IMR-90 (cell line): ENCODE measurements at regions not wholly inside any gene's neighbourhood (a gene's known extent, or its start where the extent isn't known, plus 50 kb on each side); places are given as distances from the start of the nearest gene placed in this dataset.

Experiments used
- ATAC-seq: fragments of 200-7000 bp; cut with Tn5 transposase; 2 replicates; pipeline ENCODE4 v1.9.1; 2020; ENCODE audit warnings: low read depth, mild to moderate bottlenecking, moderate library complexity
- BruUV-seq: library from RNA; stranded (reverse); fragments of 400-500 nt; replicated peaks from 2 replicates; lab custom pipeline; 2021; lab: Mats Ljungman, UMichigan
- CTCF ChIA-PET: fragments of 300-600 bp; formaldehyde crosslinking; extraction: SDS; loops from one replicate; lab custom pipeline; 2021; ENCODE audit warnings: antibody characterized with exemption; lab: Yijun Ruan, JAX
- POLR2A ChIA-PET: fragments of 300-600 bp; sonication (Branson Sonifier 250); formaldehyde crosslinking; loops from one replicate; lab custom pipeline; 2022; ENCODE audit warnings: antibody characterized with exemption; ENCODE audit not compliant: unreplicated experiment; lab: Charles Lee
- DNase-seq: peaks from one replicate; pipeline ENCODE4 v3.0.0; 2013
- H2AFZ ChIP-seq: replicated peaks from 2 replicates; pipeline ENCODE3; 2013; ENCODE audit warnings: low read length, mild to moderate bottlenecking; ENCODE audit not compliant: poor library complexity
- H2AK5ac ChIP-seq: 2 replicates; pipeline ENCODE4 v1.6.1; 2013; ENCODE audit warnings: low read depth, low read length, inconsistent platforms
- H2AK9ac ChIP-seq: replicated peaks from 2 replicates; pipeline ENCODE3; 2013; ENCODE audit warnings: mild to moderate bottlenecking, low read depth, low read length, moderate library complexity; ENCODE audit not compliant: poor library complexity
- H2BK120ac ChIP-seq: 2 replicates; pipeline ENCODE4 v1.6.1; 2013; ENCODE audit warnings: low read depth, low read length, inconsistent platforms
- H2BK15ac ChIP-seq: 3 replicates; pipeline ENCODE4 v1.6.1; 2013; ENCODE audit warnings: low read depth, low read length, inconsistent platforms
- H2BK20ac ChIP-seq: 2 replicates; pipeline ENCODE4 v1.6.1; 2013; ENCODE audit warnings: low read depth, mild to moderate bottlenecking, inconsistent platforms, low read length, moderate library complexity
- H2BK5ac ChIP-seq: 2 replicates; pipeline ENCODE4 v1.6.1; 2013; ENCODE audit warnings: mild to moderate bottlenecking, low read depth, low read length, inconsistent platforms; ENCODE audit not compliant: poor library complexity, severe bottlenecking
- H3K14ac ChIP-seq: replicated peaks from 2 replicates; pipeline ENCODE4 v1.6.1; 2013; ENCODE audit warnings: low read depth, low read length, inconsistent platforms
- H3K18ac ChIP-seq: 2 replicates; pipeline ENCODE4 v1.6.1; 2013; ENCODE audit warnings: low read depth, low read length, control low read depth
- H3K23ac ChIP-seq: 2 replicates; pipeline ENCODE4 v1.6.1; 2013; ENCODE audit warnings: low read depth, low read length, inconsistent platforms
- H3K27ac ChIP-seq: 2 replicates; pipeline ENCODE4 v1.5.1; 2013; ENCODE audit warnings: mild to moderate bottlenecking, control low read depth, low read length; ENCODE audit not compliant: insufficient read depth
- H3K27me3 ChIP-seq: 2 replicates; pipeline ENCODE4 v1.6.1; 2013; ENCODE audit warnings: low read length; ENCODE audit not compliant: control insufficient read depth, insufficient read depth
- H3K36me3 ChIP-seq: 2 replicates; pipeline ENCODE4 v1.6.1; 2013; ENCODE audit warnings: low read length, mixed read lengths; ENCODE audit not compliant: control insufficient read depth, insufficient read depth
- H3K4ac ChIP-seq: 2 replicates; pipeline ENCODE4 v1.6.1; 2013; ENCODE audit warnings: low read depth, low read length, inconsistent platforms
- H3K4me1 ChIP-seq: 2 replicates; pipeline ENCODE4 v1.6.1; 2013; ENCODE audit warnings: low read length, mixed read lengths; ENCODE audit not compliant: control insufficient read depth, insufficient read depth
- H3K4me2 ChIP-seq: 2 replicates; pipeline ENCODE4 v1.6.1; 2013; ENCODE audit warnings: low read depth, mild to moderate bottlenecking, control low read depth, low read length, moderate library complexity
- H3K4me3 ChIP-seq: 2 replicates; pipeline ENCODE4 v1.5.1; 2013; ENCODE audit warnings: low read depth, mild to moderate bottlenecking, control low read depth, low read length, moderate library complexity; ENCODE audit not compliant: insufficient read depth
- H3K56ac ChIP-seq: 2 replicates; pipeline ENCODE4 v1.6.1; 2013; ENCODE audit warnings: low read length, inconsistent platforms; ENCODE audit not compliant: insufficient read depth; ENCODE audit errors: extremely low read depth
- H3K79me1 ChIP-seq, 2 experiments: 2 replicates each; pipeline ENCODE4 v1.6.1; 2013; ENCODE audit warnings: low read length in 2 of 2, inconsistent platforms in 1 of 2, low read depth in 1 of 2
- H3K9ac ChIP-seq: 2 replicates; pipeline ENCODE4 v1.6.1; 2013; ENCODE audit warnings: low read depth, low read length, control low read depth
- H3K9me1 ChIP-seq: 2 replicates; pipeline ENCODE4 v1.6.1; 2013; ENCODE audit warnings: low read length, inconsistent platforms; ENCODE audit not compliant: insufficient read depth
- H3K9me3 ChIP-seq: 2 replicates; pipeline ENCODE4 v1.6.1; 2013; ENCODE audit warnings: low read length; ENCODE audit not compliant: control insufficient read depth, insufficient read depth
- H4K20me1 ChIP-seq: 2 replicates; pipeline ENCODE4 v1.6.1; 2013; ENCODE audit warnings: low read length, inconsistent platforms; ENCODE audit not compliant: insufficient read depth
- H4K5ac ChIP-seq: 2 replicates; pipeline ENCODE4 v1.6.1; 2013; ENCODE audit warnings: mild to moderate bottlenecking, low read depth, low read length, control low read depth
- H4K8ac ChIP-seq, 2 experiments: 2 replicates each; pipeline ENCODE4 v1.6.1; 2013; ENCODE audit warnings: low read depth in 2 of 2, low read length in 2 of 2, control low read depth in 1 of 2, inconsistent platforms in 1 of 2
- H4K91ac ChIP-seq: 2 replicates; pipeline ENCODE4 v1.6.1; 2013; ENCODE audit warnings: low read depth, low read length, inconsistent platforms; ENCODE audit not compliant: insufficient read depth
- CEBPB ChIP-seq: IDR thresholded peaks from 2 replicates; pipeline ENCODE4 v1.6.1; 2012; ENCODE audit warnings: low read depth, low read length, improper control_type of control experiment
- FOS ChIP-seq: fragments of 150-350 bp; IDR thresholded peaks from 2 replicates; pipeline ENCODE4 v1.6.1; 2016; ENCODE audit warnings: low read depth, low read length
- WGBS, 2 experiments: methylation state at CpG; one replicate each; pipeline versions ENCODE4 v1.1.5 to v1.1.7; 2013; ENCODE audit warnings: missing lambda C conversion rate in 2 of 2; ENCODE audit not compliant: insufficient read length in 1 of 2; ENCODE audit errors: extremely low coverage in 2 of 2; 5-methylcytosine and 5-hydroxymethylcytosine counted together
- dilution Hi-C: fragments of 300-500 bp; cut with HindIII; formaldehyde crosslinking; loops from one replicate; pipeline ENCODE4 v1.14.3; 2018; ENCODE audit warnings: low sequenced_read_pairs; ENCODE audit not compliant: unreplicated experiment
- in situ Hi-C: fragments of 300-500 bp; cut with MboI; formaldehyde crosslinking; loops from 3 replicates; pipeline ENCODE4 v1.14.3; 2019; ENCODE audit warnings: low sequenced_read_pairs, inconsistent platforms, mixed read lengths
- intact Hi-C: fragments of 100-400 bp; cut with micrococcal nuclease; formaldehyde crosslinking; loops from 2 replicates; pipeline ENCODE4 v1.10.0; 2022
- TF ChIP-seq, protein P1 (sequence below): conservative IDR thresholded peaks from 2 replicates; pipeline ENCODE4 v1.5.1; 2012; ENCODE audit warnings: mild to moderate bottlenecking, low read depth, low read length, improper control_type of control experiment

DNA sequence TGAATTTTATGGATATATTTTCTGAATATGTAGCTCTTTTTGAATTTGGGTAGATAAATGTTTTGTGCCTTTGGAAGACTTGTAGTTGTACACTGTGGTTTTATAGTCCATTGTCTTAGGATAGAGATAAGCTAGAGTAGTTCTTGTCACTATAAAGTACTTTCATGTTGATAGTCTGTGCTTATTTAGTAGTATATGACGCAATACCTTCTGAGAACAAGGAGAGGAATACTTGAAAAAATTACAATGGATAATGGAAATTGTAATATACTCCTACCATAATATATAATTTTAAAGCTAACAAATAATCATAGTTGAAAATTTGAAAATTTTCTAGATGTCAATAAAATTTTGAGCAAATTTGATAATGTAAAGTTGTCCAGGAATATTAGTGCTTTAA is 664.0 kb downstream of the TLE4 start:
- no peaks in the 10 kb centered on the region for H3K9me3 ChIP-seq
- H3K9ac ChIP-seq, result no peak overlapping the region
- H3K36me3 ChIP-seq, result no peaks in the 10 kb centered on the region
- no peak overlapping the region for H2BK5ac ChIP-seq
- no peak for DNase-seq
- no peak overlapping the region for H3K23ac ChIP-seq
- no peak overlapping the region for H3K4me3 ChIP-seq
- BruUV-seq, result no TSS peak
- ATAC-seq, result no peak
- ChIA-PET CTCF (no interaction called here), POLR2A (no interaction called here)
- dilution Hi-C loops, result no loop called here
- no peak overlapping the region for H3K14ac ChIP-seq
- no peaks in the 10 kb centered on the region for H4K20me1 ChIP-seq
- H3K27me3 ChIP-seq, result no peaks in the 10 kb centered on the region
- no peak overlapping the region for H4K91ac ChIP-seq
- no peak overlapping the region for H2BK20ac ChIP-seq
- TF ChIP-seq FOS, result no peak
- TF ChIP-seq CEBPB, result peak; percentile 86
- TF ChIP-seq, protein P1, sequence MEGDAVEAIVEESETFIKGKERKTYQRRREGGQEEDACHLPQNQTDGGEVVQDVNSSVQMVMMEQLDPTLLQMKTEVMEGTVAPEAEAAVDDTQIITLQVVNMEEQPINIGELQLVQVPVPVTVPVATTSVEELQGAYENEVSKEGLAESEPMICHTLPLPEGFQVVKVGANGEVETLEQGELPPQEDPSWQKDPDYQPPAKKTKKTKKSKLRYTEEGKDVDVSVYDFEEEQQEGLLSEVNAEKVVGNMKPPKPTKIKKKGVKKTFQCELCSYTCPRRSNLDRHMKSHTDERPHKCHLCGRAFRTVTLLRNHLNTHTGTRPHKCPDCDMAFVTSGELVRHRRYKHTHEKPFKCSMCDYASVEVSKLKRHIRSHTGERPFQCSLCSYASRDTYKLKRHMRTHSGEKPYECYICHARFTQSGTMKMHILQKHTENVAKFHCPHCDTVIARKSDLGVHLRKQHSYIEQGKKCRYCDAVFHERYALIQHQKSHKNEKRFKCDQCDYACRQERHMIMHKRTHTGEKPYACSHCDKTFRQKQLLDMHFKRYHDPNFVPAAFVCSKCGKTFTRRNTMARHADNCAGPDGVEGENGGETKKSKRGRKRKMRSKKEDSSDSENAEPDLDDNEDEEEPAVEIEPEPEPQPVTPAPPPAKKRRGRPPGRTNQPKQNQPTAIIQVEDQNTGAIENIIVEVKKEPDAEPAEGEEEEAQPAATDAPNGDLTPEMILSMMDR, result no peak
- no peak overlapping the region for H2BK15ac ChIP-seq
- H3K4me2 ChIP-seq, result no peak overlapping the region
- WGBS, 2 experiments, result no CpG with 5 or more reads among the region's 1 CpG
- intact Hi-C loops, result no loop called here
- H3K4ac ChIP-seq, result no peak overlapping the region
- H2AK5ac ChIP-seq, result no peak overlapping the region
- in situ Hi-C loops, result no loop called here
- no peak overlapping the region for H4K5ac ChIP-seq
- H3K56ac ChIP-seq, result no peak overlapping the region
- no peaks in the 10 kb centered on the region for H3K4me1 ChIP-seq
- no peak overlapping the region for H4K8ac ChIP-seq
- H3K27ac ChIP-seq, result no peak overlapping the region
- H3K18ac ChIP-seq, result no peak overlapping the region
- H2AFZ ChIP-seq, result no peak overlapping the region
- no peak overlapping the region for H2AK9ac ChIP-seq
- no peak overlapping the region for H2BK120ac ChIP-seq
- no peaks in the 10 kb centered on the region for H3K9me1 ChIP-seq
- H3K79me1 ChIP-seq, result no peaks in the 10 kb centered on the region
